GM23338 (cell line): ENCODE measurements at regions not wholly inside any gene's neighbourhood (a gene's known extent, or its start where the extent isn't known, plus 50 kb on each side); places are given as distances from the start of the nearest gene placed in this dataset.

Source experiments
- TF ChIP-seq, protein P1 (sequence below), 2 experiments: fragments of 200-600 bp in 1 of 2; sonication (generic) in 1 of 2; conservative IDR thresholded peaks; 2 replicates each; pipeline versions ENCODE4 v1.5.1 to v1.6.1; 2016 to 2017; ENCODE audit warnings: antibody characterized with exemption in 2 of 2, low read depth in 2 of 2, mild to moderate bottlenecking in 2 of 2, moderate library complexity in 1 of 2
- TF ChIP-seq, protein P2 (sequence below): IDR thresholded peaks from one replicate; pipeline ENCODE4 v1.6.1; 2018; ENCODE audit warnings: antibody characterized with exemption; ENCODE audit not compliant: unreplicated experiment

DNA sequence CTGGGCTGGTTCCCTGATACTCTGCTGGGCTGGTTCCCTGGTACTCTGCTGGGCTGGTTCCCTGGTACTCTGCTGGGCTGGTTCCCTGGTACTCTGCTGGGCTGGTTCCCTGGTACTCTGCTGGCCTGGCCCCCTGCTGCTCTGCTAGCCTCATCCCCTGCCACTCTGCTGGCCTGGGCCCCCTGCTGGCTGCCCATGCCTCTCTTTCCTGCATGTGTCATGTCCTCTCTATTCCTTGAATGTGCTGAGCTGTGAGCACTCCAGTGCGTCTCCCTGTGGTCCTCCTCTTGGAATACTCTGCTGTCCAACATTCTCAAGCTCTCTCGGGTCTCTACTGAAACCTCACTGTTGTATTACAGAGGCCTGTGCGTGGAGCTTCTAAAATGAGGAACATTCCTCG is 216.3 kb downstream of the RNF144A start:
- TF ChIP-seq, protein P1, sequence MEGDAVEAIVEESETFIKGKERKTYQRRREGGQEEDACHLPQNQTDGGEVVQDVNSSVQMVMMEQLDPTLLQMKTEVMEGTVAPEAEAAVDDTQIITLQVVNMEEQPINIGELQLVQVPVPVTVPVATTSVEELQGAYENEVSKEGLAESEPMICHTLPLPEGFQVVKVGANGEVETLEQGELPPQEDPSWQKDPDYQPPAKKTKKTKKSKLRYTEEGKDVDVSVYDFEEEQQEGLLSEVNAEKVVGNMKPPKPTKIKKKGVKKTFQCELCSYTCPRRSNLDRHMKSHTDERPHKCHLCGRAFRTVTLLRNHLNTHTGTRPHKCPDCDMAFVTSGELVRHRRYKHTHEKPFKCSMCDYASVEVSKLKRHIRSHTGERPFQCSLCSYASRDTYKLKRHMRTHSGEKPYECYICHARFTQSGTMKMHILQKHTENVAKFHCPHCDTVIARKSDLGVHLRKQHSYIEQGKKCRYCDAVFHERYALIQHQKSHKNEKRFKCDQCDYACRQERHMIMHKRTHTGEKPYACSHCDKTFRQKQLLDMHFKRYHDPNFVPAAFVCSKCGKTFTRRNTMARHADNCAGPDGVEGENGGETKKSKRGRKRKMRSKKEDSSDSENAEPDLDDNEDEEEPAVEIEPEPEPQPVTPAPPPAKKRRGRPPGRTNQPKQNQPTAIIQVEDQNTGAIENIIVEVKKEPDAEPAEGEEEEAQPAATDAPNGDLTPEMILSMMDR (conservative IDR thresholded peaks at IDR 0.05; ENCODE audit: low read depth in 2 of 2) = peak in 1 of 2 experiments; percentile 23; a peak in 1 of 4 replicates
- TF ChIP-seq, protein P2, sequence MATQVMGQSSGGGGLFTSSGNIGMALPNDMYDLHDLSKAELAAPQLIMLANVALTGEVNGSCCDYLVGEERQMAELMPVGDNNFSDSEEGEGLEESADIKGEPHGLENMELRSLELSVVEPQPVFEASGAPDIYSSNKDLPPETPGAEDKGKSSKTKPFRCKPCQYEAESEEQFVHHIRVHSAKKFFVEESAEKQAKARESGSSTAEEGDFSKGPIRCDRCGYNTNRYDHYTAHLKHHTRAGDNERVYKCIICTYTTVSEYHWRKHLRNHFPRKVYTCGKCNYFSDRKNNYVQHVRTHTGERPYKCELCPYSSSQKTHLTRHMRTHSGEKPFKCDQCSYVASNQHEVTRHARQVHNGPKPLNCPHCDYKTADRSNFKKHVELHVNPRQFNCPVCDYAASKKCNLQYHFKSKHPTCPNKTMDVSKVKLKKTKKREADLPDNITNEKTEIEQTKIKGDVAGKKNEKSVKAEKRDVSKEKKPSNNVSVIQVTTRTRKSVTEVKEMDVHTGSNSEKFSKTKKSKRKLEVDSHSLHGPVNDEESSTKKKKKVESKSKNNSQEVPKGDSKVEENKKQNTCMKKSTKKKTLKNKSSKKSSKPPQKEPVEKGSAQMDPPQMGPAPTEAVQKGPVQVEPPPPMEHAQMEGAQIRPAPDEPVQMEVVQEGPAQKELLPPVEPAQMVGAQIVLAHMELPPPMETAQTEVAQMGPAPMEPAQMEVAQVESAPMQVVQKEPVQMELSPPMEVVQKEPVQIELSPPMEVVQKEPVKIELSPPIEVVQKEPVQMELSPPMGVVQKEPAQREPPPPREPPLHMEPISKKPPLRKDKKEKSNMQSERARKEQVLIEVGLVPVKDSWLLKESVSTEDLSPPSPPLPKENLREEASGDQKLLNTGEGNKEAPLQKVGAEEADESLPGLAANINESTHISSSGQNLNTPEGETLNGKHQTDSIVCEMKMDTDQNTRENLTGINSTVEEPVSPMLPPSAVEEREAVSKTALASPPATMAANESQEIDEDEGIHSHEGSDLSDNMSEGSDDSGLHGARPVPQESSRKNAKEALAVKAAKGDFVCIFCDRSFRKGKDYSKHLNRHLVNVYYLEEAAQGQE = no peak
